Raji (cell line): ENCODE measurements at regions not wholly inside any gene's neighbourhood (a gene's known extent, or its start where the extent isn't known, plus 50 kb on each side); places are given as distances from the start of the nearest gene placed in this dataset.

Source experiments
- POLR2A ChIP-seq: IDR thresholded peaks from 2 replicates; pipeline ENCODE4 v1.6.1; 2011; ENCODE audit warnings: low read depth, low read length, control low read depth; ENCODE audit not compliant: insufficient read depth

DNA sequence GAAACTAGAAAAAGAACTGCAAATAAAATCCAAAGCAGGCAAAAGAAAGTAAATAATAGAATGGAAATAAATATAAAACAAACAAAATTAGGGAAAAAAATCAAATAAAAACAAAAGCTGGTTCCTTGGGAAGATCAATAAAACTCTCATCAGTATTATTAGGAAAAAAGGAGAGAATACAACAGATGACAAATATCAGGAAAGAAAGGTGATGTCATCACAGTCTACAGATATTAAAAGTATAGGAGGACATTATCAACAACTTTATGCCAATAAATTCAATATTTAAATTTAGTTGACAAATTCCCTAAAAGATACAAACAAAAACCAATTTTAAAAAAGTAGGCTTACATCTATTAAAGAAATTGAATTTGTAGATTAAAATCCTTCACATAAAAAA lies 107.4 kb upstream of the FOXN3 start:
- TF ChIP-seq POLR2A: no peak

GRCh38 chr14:89521988-89522387 lies 105.0 kb upstream of the FOXN3 start:
- TF ChIP-seq POLR2A: no peak

- TF ChIP-seq POLR2A: no peak
Measured at GRCh38 chr14:89519040-89519439, 102.0 kb upstream of the FOXN3 start.

- no peak for TF ChIP-seq POLR2A
Measured at GRCh38 chr14:89516173-89516572, 99.1 kb upstream of the FOXN3 start.

DNA sequence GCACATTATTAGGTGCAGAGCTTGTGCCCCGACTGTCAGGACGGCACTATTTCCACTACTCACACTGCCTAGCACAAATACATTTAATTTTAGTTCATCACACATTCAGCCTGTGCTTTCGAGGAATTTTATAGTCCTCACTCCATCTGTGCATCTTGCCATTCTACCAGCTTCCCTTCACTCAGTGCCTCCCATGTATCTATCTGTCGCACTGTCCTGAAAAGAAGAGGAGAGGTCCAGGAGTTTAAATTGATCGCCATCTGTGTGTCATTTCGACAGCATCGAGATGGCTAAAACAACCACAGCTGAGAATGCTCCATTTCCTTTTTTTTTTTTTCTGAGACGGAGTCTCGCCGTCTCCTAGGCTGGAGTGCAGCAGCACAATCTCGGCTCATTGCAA lies 97.6 kb upstream of the FOXN3 start:
- no peak for TF ChIP-seq POLR2A

DNA sequence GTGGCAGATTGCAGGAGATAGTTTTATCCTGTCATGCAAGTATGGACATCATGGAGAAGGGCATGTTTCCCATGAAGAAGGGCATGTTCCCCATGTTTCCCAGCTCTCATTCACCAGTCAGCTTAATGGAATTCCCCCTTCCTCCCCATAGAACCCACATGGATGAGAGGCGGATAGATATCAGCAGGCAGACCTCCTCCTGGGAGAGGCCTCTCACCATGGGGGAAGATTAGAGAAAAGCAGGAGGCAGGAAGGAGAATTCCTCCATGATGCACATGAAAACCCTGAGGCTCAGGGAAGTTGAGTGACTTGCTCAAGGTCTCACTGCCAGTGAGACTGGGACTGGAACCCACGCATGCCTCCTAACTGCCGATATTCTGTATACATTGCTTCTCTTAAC lies 92.9 kb upstream of the FOXN3 start:
- no peak for TF ChIP-seq POLR2A

DNA sequence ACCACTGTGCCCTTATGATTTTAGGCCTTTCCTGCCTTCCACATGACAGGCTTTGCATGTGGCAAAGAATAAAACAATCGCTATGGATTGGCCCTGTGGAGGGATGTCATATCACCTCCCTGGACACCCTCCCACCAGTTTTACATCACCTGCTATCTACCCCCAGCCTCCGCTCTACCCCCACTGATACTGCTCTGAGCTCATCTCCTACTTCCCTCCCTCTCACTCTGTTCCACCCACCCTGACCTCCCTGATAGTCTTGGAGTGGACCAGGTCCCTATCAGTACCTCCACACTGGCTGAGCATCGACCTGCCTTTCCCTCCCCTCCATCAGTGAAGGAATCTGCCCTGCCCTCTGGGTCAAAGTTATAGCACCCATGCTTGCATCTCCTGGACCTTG lies 91.8 kb upstream of the FOXN3 start:
- TF ChIP-seq POLR2A: no peak

GRCh38 chr14:89507926-89508460 lies 91.0 kb upstream of the FOXN3 start:
- no peak for TF ChIP-seq POLR2A

DNA sequence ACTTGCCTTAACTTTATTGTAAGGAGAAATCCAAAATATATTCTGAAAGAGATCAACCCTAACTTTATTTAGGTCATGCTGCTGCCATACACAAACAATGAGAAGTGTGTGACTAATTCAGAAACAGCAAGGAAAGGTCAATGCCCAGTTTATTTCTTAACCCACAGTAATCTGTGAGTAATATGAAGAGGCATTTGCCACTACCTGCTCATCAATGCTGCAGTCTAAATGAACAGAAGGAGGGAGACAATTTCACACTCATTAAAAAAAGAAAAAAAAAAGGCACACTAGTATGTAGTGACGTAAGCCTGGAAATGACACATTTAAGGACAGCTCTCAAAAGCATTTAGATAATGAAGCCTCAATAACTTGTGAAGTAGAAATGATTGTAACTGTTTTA lies 90.5 kb upstream of the FOXN3 start:
- TF ChIP-seq POLR2A: no peak

- TF ChIP-seq POLR2A: no peak
Measured at GRCh38 chr14:89504602-89505313, 87.7 kb upstream of the FOXN3 start.

DNA sequence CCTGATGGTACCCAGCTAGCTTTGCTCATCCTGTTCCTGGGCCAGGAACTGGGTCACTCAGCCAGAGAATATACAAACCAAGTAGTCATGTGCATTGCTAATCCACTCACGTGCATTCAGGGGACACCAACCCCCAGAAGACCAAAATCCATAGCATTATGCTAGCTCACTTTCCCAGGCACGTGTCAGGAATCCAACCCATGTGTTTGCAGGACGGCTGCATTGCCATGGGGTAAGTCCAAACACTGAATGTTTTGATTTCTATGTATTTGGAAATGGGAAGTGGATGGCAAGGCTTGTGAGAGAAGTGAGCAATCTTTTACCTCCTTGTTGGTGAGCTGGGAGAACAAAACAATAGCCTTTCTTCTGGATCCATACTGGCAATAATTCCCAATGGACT lies 87.1 kb upstream of the FOXN3 start:
- TF ChIP-seq POLR2A: no peak

DNA sequence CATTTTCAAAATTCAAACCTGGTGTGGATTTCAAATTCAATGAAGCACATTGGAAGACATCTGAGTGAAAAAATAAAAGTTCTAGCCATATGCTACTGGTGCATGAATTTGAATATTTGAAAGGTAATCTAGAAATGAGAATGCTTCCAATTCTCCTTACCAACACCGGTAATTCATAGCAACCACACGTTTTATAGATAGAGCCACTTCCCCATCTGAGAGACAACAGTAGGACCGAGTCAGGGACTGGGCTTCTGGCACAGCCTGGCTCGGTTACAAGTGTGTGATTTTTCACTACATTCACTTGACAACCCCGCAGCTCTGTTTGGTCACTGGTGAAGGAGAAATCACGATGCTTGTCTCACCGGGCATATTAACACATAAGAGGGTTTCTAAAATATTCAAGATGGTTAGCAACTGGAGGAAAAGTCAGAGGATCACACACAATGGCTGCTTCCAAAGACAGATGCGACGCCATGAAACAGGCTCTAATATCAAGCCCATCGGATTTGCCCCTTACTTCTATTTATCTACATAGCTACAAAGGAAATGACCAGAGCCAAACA lies 86.5 kb upstream of the FOXN3 start:
- TF ChIP-seq POLR2A: no peak

DNA sequence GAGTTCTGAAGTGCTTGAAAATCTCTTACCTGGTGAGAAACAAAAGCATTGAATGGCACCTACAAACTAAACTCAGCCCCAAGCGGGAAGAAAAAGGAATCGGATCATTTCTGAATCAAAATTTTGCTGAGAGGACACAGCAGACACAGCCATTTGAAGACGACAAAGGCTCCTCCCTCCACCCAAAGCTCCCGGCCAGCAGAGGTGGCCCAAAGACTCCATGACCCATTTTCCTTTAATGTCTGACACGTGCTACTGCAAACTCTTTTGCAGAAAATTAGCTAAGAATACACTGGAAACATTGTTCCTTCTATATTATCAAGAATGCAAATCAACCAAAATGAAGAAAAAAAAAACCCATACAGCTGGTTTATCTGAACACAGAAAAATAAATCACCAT lies 85.9 kb upstream of the FOXN3 start:
- TF ChIP-seq POLR2A: no peak

- no peak for TF ChIP-seq POLR2A
Measured at GRCh38 chr14:89501381-89501780, 84.3 kb upstream of the FOXN3 start.

- no peak for TF ChIP-seq POLR2A
Measured at GRCh38 chr14:89500303-89500702, 83.3 kb upstream of the FOXN3 start.

- no peak for TF ChIP-seq POLR2A
Measured at GRCh38 chr14:89498878-89499277, 81.8 kb upstream of the FOXN3 start.

DNA sequence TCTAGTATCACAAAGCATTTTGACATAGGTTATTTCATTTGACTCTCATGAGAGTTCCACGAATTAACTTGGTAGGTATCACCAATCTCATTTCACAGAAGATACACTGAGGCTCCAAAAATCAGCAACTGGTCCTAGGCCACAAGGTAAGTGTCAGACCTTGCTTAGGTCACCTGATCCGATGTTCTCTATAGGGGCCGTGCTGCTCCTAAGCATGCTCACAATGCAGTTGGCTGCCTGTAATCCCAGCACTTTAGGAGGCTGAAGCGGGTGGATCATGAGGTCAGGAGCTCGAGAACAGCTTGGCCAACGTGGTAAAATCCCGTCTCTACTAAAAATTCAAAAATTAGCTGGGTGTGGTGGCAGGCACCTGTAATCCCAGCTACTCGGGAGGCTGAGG lies 78.7 kb upstream of the FOXN3 start:
- no peak for TF ChIP-seq POLR2A
